WI38 (cell line): ENCODE measurements at regions not wholly inside any gene's neighbourhood (a gene's known extent, or its start where the extent isn't known, plus 50 kb on each side); places are given as distances from the start of the nearest gene placed in this dataset.

Source experiments
- H3K4me3 ChIP-seq: 2 replicates; pipeline ENCODE4 v1.5.1; 2011; ENCODE audit warnings: low read depth, mild to moderate bottlenecking, control low read depth, low read length
- CTCF ChIP-seq: IDR thresholded peaks from 2 replicates; pipeline ENCODE4 v1.5.1; 2012; ENCODE audit warnings: low read depth, mild to moderate bottlenecking, control low read depth, low read length

DNA sequence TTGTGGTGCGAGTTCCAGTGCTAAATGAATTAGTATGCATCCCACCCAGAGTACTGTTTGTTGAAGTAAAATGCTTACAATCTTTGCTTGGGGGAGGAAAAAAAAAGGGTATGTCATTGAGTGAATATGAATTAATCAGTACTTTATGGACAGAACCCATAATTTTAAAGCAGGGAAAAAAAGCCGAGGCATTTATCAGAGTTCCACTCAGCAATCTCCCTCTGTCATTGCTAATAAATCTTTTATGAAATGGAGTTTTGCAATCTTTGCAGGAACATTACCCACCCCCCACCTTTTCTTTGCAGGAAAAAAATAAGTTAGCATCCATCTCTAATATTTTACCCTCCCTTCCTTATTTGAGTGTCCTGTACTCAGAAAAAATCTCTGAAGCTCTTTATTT lies 127.9 kb upstream of the TMPO start:
- TF ChIP-seq CTCF, result no peak
- H3K4me3 ChIP-seq, result no peak overlapping the region

DNA sequence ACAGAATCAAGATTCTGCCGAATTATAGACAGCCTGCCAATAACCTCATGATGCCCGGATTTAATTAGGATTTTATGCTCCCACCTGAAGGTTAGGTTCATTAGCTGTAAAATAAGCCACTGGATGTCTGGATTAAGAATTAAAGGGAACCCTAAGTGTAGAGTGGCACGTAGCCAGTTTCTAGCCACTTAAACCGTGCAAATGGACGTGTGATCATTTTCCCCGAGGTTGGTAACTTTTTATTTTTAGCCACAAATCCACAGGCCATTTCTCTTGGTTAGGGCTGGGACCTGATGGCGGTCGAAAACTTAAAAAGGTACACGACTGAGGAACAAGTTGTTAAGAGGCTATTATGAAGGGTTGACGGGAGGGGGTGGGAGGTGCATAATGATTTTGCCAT lies 127.3 kb upstream of the TMPO start:
- H3K4me3 ChIP-seq, result no peak overlapping the region
- no peak for TF ChIP-seq CTCF

- no peak overlapping the region for H3K4me3 ChIP-seq
- TF ChIP-seq CTCF, result no peak
These were observed 125.8 kb upstream of the TMPO start for GRCh38 chr12:98389593-98389992.

GRCh38 chr12:98397323-98398105 lies 117.9 kb upstream of the TMPO start:
- H3K4me3 ChIP-seq, result peak overlapping the region; percentile 53
- peak; percentile 79 for TF ChIP-seq CTCF

DNA sequence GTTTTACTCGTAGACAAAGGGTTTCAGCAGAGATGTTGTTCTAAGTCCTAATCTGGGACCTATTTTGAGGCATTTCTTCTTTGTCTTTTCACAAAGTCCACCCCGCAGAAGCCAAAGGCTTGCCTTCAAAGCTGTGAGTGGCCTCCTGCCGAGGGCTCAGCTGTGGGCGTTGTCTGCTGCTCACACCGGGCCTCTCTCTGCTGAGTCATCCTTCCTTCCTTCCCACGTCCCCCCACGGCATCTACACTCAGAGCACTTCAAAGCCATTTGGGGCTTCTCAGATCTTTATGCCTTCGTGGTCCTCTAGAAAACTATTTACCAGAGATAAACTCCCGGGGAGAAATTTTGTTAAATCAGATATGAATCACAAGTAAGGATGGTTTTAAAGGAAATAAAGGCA lies 115.9 kb upstream of the TMPO start:
- H3K4me3 ChIP-seq, result no peak overlapping the region
- no peak for TF ChIP-seq CTCF

- no peak overlapping the region for H3K4me3 ChIP-seq
- TF ChIP-seq CTCF, result no peak
These were observed 114.0 kb upstream of the TMPO start for GRCh38 chr12:98401427-98401826.

DNA sequence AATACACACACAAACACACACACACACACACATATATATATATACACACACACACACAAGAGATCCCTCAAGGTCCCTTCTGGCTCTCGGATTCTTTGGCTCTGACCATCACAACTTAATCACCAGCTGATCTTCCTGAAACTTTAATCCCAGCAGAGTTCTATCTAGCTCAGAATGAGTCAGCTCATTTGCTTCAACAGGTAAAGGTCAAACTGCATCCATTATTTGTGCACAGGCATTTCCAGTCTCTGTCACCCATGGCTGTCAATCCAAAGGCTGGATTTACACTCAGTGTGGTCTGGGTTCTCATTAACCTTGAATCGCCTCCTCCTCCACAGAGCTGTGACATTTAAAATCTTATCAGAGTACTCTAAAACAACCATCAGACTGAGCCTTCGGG lies 113.3 kb upstream of the TMPO start:
- TF ChIP-seq CTCF, result no peak
- no peak overlapping the region for H3K4me3 ChIP-seq
